ENCODE measurements at regions not wholly inside any gene's neighbourhood (a gene's known extent, or its start where the extent isn't known, plus 50 kb on each side); places are given as distances from the start of the nearest gene placed in this dataset.

GRCh38 chr9:90343991-90344390, 298.6 kb downstream of the DIRAS2 start:
- TF ChIP-seq ZNF114 (tag by site-specific recombination; IDR thresholded peaks at IDR 0.05) (no peak), PBX3 (CRISPR knock-in tag; IDR thresholded peaks at IDR 0.05) (no peak), ZNF510 (tag by site-specific recombination; IDR thresholded peaks at IDR 0.05; ENCODE audit: insufficient replicate concordance) (no peak)
